ENCODE measurements at regions not wholly inside any gene's neighbourhood (a gene's known extent, or its start where the extent isn't known, plus 50 kb on each side); places are given as distances from the start of the nearest gene placed in this dataset.

DNA sequence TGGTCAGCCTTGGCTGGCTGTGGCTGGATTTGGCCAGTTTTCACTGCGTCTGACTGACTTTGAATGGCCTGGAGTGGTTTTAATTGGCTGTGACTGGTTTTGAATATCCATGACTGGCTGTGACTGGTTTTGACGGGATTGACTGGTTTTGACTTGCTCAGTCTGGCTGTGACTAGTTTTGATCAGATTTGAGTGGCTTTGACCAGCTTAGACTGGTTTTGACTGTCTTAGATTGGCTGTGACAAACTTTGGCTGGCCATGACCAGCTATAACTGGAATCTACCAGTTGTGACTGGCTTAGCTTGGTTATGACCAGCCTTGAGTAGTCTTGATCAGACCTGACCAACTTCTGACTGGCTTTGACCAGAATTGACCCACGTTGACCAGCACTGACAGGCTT is 168.4 kb upstream of the AMOT start:
- TF ChIP-seq, protein P1, sequence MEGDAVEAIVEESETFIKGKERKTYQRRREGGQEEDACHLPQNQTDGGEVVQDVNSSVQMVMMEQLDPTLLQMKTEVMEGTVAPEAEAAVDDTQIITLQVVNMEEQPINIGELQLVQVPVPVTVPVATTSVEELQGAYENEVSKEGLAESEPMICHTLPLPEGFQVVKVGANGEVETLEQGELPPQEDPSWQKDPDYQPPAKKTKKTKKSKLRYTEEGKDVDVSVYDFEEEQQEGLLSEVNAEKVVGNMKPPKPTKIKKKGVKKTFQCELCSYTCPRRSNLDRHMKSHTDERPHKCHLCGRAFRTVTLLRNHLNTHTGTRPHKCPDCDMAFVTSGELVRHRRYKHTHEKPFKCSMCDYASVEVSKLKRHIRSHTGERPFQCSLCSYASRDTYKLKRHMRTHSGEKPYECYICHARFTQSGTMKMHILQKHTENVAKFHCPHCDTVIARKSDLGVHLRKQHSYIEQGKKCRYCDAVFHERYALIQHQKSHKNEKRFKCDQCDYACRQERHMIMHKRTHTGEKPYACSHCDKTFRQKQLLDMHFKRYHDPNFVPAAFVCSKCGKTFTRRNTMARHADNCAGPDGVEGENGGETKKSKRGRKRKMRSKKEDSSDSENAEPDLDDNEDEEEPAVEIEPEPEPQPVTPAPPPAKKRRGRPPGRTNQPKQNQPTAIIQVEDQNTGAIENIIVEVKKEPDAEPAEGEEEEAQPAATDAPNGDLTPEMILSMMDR (IDR thresholded peaks at IDR 0.05) = no peak
- no peak for TF ChIP-seq POLR2A (IDR thresholded peaks at IDR 0.05)

Measured in right lobe of liver (tissue), 4 donors.